A549 (cell line): ENCODE measurements at regions not wholly inside any gene's neighbourhood (a gene's known extent, or its start where the extent isn't known, plus 50 kb on each side); places are given as distances from the start of the nearest gene placed in this dataset.

Source experiments
- ATAC-seq, 2 experiments: fragments of 200-7000 bp in 1 of 2; fragments of >200 bp in 1 of 2; cut with Nextera tagmentation in 1 of 2; cut with Tn5 transposase in 1 of 2; 3 replicates each; pipeline versions ENCODE4 v1.8.0 to v1.9.1; 2018 to 2020; ENCODE audit warnings: mild to moderate bottlenecking in 1 of 2, moderate library complexity in 1 of 2
- CTCF ChIA-PET: fragments of 300-600 bp; sonication (Branson Sonifier 250); formaldehyde crosslinking; extraction: SDS; loops from one replicate; lab custom pipeline; 2021; ENCODE audit warnings: antibody characterized with exemption, inconsistent platforms; lab: Yijun Ruan, JAX
- POLR2A ChIA-PET: fragments of 350-600 bp; formaldehyde crosslinking; extraction: SDS; loops from one replicate; lab custom pipeline; 2021; ENCODE audit warnings: antibody characterized with exemption, inconsistent platforms; lab: Yijun Ruan, JAX
- DNase-seq, 2 experiments: peaks; one replicate each; pipeline versions ENCODE4 v3.0.0 to v3.0.0-alpha.2; 2011 to 2016; ENCODE audit warnings: low read depth in 1 of 2, low spot score in 1 of 2
- FAIRE-seq: peaks from 2 replicates; lab custom pipeline; 2011; peaks lifted over from hg19 to GRCh38; lab: Jason Lieb, UNC
- H3K27ac ChIP-seq, 2 experiments: fragments of >200 bp; sonication (Bioruptor Twin); formaldehyde crosslinking; 3 replicates each; pipeline ENCODE4 v1.5.1; 2016 to 2017
- H3K4me1 ChIP-seq: fragments of >200 bp; sonication (Bioruptor Twin); formaldehyde crosslinking; 3 replicates; pipeline ENCODE4 v1.6.1; 2016
- H3K4me2 ChIP-seq: fragments of >200 bp; sonication (Bioruptor Twin); formaldehyde crosslinking; 3 replicates; pipeline ENCODE4 v1.6.1; 2016
- H3K4me3 ChIP-seq: fragments of >200 bp; sonication (Bioruptor Twin); formaldehyde crosslinking; 3 replicates; pipeline ENCODE4 v1.5.1; 2016
- H3K9me3 ChIP-seq: fragments of >200 bp; sonication (Bioruptor Twin); formaldehyde crosslinking; 3 replicates; pipeline ENCODE4 v1.6.1; 2016
- BCL3 ChIP-seq: fragments of >200 bp; sonication (Bioruptor Twin); formaldehyde crosslinking; IDR thresholded peaks from 3 replicates; pipeline ENCODE4 v1.6.1; 2016
- CHD2 ChIP-seq: fragments of 150-350 bp; IDR thresholded peaks from 2 replicates; pipeline ENCODE4 v1.6.1; 2014; ENCODE audit warnings: low read length; ENCODE audit not compliant: partially characterized antibody
- CHD4 ChIP-seq: fragments of 200-600 bp; sonication (generic); IDR thresholded peaks from 2 replicates; pipeline ENCODE4 v1.6.1; 2016; ENCODE audit warnings: antibody characterized with exemption, mild to moderate bottlenecking, borderline replicate concordance
- CTCF ChIP-seq: fragments of >200 bp; sonication (Bioruptor Twin); formaldehyde crosslinking; IDR thresholded peaks from 3 replicates; pipeline ENCODE4 v1.5.1; 2016
- EHMT2 ChIP-seq: fragments of 200-600 bp; sonication (generic); IDR thresholded peaks from 2 replicates; pipeline ENCODE4 v1.6.1; 2016; ENCODE audit warnings: antibody characterized with exemption, low read depth, mild to moderate bottlenecking, moderate library complexity
- ELK1 ChIP-seq: fragments of 150-350 bp; IDR thresholded peaks from 2 replicates; pipeline ENCODE4 v1.6.1; 2014; ENCODE audit warnings: low read depth, mild to moderate bottlenecking, low read length
- EP300 ChIP-seq, 2 experiments: fragments of >200 bp; sonication (Bioruptor Twin); formaldehyde crosslinking; IDR thresholded peaks; 2 replicates in 1 of 2; 3 replicates in 1 of 2; pipeline ENCODE4 v1.6.1; 2016 to 2017
- FOSB ChIP-seq: fragments of 250-450 bp; sonication (Bioruptor Pico); IDR thresholded peaks from 2 replicates; pipeline ENCODE4 v1.5.0; 2020; ENCODE audit warnings: mild to moderate bottlenecking, moderate library complexity
- HES2 ChIP-seq: fragments of >200 bp; sonication (Bioruptor Twin); formaldehyde crosslinking; IDR thresholded peaks from 2 replicates; pipeline ENCODE4 v1.6.1; 2016
- HMGXB4 ChIP-seq: fragments of 250-450 bp; sonication (Bioruptor Pico); IDR thresholded peaks from 2 replicates; pipeline ENCODE4 v1.5.0; 2021; ENCODE audit warnings: mild to moderate bottlenecking, moderate library complexity, borderline replicate concordance
- KDM5A ChIP-seq: fragments of 200-600 bp; sonication (generic); IDR thresholded peaks from 2 replicates; pipeline ENCODE4 v1.6.1; 2016; ENCODE audit warnings: antibody characterized with exemption, mild to moderate bottlenecking
- NPAS2 ChIP-seq: fragments of 250-450 bp; sonication (Bioruptor Pico); IDR thresholded peaks from 2 replicates; pipeline ENCODE4 v1.8.0; 2022; ENCODE audit warnings: mild to moderate bottlenecking, moderate library complexity, borderline replicate concordance
- POLR2A ChIP-seq: IDR thresholded peaks from 2 replicates; pipeline ENCODE4 v1.6.1; 2012; ENCODE audit warnings: mild to moderate bottlenecking, low read length
- POLR2AphosphoS2 ChIP-seq: conservative IDR thresholded peaks from 2 replicates; pipeline ENCODE4 v1.6.1; 2012; ENCODE audit warnings: low read length, improper control_type of control experiment, inconsistent platforms
- RARB ChIP-seq: fragments of 250-450 bp; sonication (Bioruptor Pico); IDR thresholded peaks from 2 replicates; pipeline ENCODE4 v1.8.0; 2021; ENCODE audit warnings: mild to moderate bottlenecking, moderate library complexity
- SREBF2 ChIP-seq: fragments of 450-650 bp; IDR thresholded peaks from 2 replicates; pipeline ENCODE4 v1.6.1; 2014; ENCODE audit warnings: mild to moderate bottlenecking, moderate library complexity
- ZFP36 ChIP-seq: fragments of 450-650 bp; IDR thresholded peaks from 2 replicates; pipeline ENCODE4 v1.6.1; 2014; ENCODE audit warnings: borderline replicate concordance; ENCODE audit not compliant: partially characterized antibody
- ZNF302 ChIP-seq: fragments of 250-450 bp; sonication (Bioruptor Pico); IDR thresholded peaks from 2 replicates; pipeline ENCODE4 v1.9.0; 2021; ENCODE audit warnings: inconsistent platforms, mild to moderate bottlenecking, moderate library complexity
- WGBS: methylation state at CpG from one replicate; pipeline ENCODE4 v1.1.6; 2017; ENCODE audit errors: missing lambda C conversion rate; 5-methylcytosine and 5-hydroxymethylcytosine counted together

- ATAC-seq (no peak), DNase-seq (no peak), FAIRE-seq (no peak)
- Histone ChIP-seq H3K9me3 (0 out of 3 replicates have a peak, but pooled peaks cover 10% of the 10 kb centered on the region), H3K27ac (no peak overlapping the region), H3K4me2 (no peak overlapping the region), H3K4me1 (no peaks in the 10 kb centered on the region), H3K4me3 (no peak overlapping the region)
- 23% methylated on average over 7 of the region's 7 CpGs for WGBS
- ChIA-PET POLR2A (no interaction called here), CTCF (interaction anchor here (1.8 kb wide), 1 partner anchor 10 kb away, joined by 3 read pairs; no protein-coding TSS in a partner anchor)
- no peak for TF ChIP-seq BCL3
- TF ChIP-seq POLR2AphosphoS2: no peak
- TF ChIP-seq HMGXB4 (CRISPR knock-in tag): no peak
- TF ChIP-seq RARB: no peak
- no peak for TF ChIP-seq ELK1
- no peak for TF ChIP-seq EP300 (IDR thresholded peaks at IDR 0.05)
- no peak for TF ChIP-seq CTCF
- TF ChIP-seq ZNF302 (CRISPR knock-in tag): no peak
- no peak for TF ChIP-seq KDM5A
These were observed 383.0 kb downstream of the DIRAS2 start for GRCh38 chr9:90259311-90260246.

GRCh38 chr9:90261698-90262097 is 380.9 kb downstream of the DIRAS2 start:
- POLR2A ChIA-PET: interaction anchor here (0.5 kb wide), 1 partner anchor 1444 kb away, joined by 3 read pairs; no protein-coding TSS in a partner anchor
- Histone ChIP-seq H3K4me2 (no peak overlapping the region), H3K4me1 (no peaks in the 10 kb centered on the region), H3K27ac (no peak overlapping the region), H3K4me3 (no peak overlapping the region), H3K9me3 (0 out of 3 replicates have a peak, but pooled peaks cover 10% of the 10 kb centered on the region)
- 25% methylated on average over 2 of the region's 2 CpGs for WGBS
- CTCF ChIA-PET: interaction anchor here (1.8 kb wide), 1 partner anchor 8 kb away, joined by 3 read pairs; no protein-coding TSS in a partner anchor
- no peak for FAIRE-seq
- no peak for DNase-seq
- TF ChIP-seq CHD4 (no peak), NPAS2 (CRISPR knock-in tag) (no peak), FOSB (no peak), HES2 (no peak), KDM5A (no peak), CHD2 (no peak), POLR2A (no peak), EHMT2 (no peak), SREBF2 (no peak), ZFP36 (no peak)
- ATAC-seq: no peak
